Suppressor macrophage treated with lipopolysaccharide for 1 hour (primary cell): ENCODE measurements at regions not wholly inside any gene's neighbourhood (a gene's known extent, or its start where the extent isn't known, plus 50 kb on each side); places are given as distances from the start of the nearest gene placed in this dataset.
A peak's percentile ranks its signal among the peaks of the same experiment; 100 is the strongest.
"Not testable (repeated sequence)": the region's sequence is repeated elsewhere in the genome, so short reads cannot be mapped to it uniquely, and the experiment has no call there.

Experiments used
- DNase-seq, 3 donors: peaks; one replicate each; pipeline ENCODE4 v3.0.0-alpha.2; 2020 to 2022

GRCh38 chr1:239952348-239953308 lies 139.1 kb upstream of the FMN2 start:
- peak in 1 of 3 donors; percentile 42 for DNase-seq

- DNase-seq: no peak
These were observed 136.8 kb upstream of the FMN2 start for GRCh38 chr1:239954836-239955235.

GRCh38 chr1:239955431-239955830 lies 136.3 kb upstream of the FMN2 start:
- no peak for DNase-seq

GRCh38 chr1:239956263-239956662 lies 135.4 kb upstream of the FMN2 start:
- DNase-seq: no peak

- no peak for DNase-seq
These were observed 133.6 kb upstream of the FMN2 start for GRCh38 chr1:239958063-239958462.

GRCh38 chr1:239960366-239960765 lies 131.3 kb upstream of the FMN2 start:
- DNase-seq: no peak

- DNase-seq: no peak
These were observed 127.8 kb upstream of the FMN2 start for GRCh38 chr1:239963856-239964255.

GRCh38 chr1:239976130-239976968 lies 115.3 kb upstream of the FMN2 start:
- DNase-seq: peak; percentile 71 to 78 (median 75)

GRCh38 chr1:239977416-239977815 lies 114.3 kb upstream of the FMN2 start:
- no peak for DNase-seq

GRCh38 chr1:239979456-239979855 lies 112.2 kb upstream of the FMN2 start:
- DNase-seq: no peak

- no peak for DNase-seq
These were observed 108.9 kb upstream of the FMN2 start for GRCh38 chr1:239982762-239983161.

- no peak for DNase-seq
These were observed 106.6 kb upstream of the FMN2 start for GRCh38 chr1:239985044-239985443.

- DNase-seq: peak; percentile 66 to 82 (median 72)
These were observed 104.5 kb upstream of the FMN2 start for GRCh38 chr1:239987103-239987745.

GRCh38 chr1:239989990-239990389 lies 101.7 kb upstream of the FMN2 start:
- no peak for DNase-seq

- DNase-seq: not testable (repeated sequence)
These were observed 99.1 kb upstream of the FMN2 start for GRCh38 chr1:239992566-239992965.

- DNase-seq: no peak
These were observed 98.3 kb upstream of the FMN2 start for GRCh38 chr1:239993366-239993765.

GRCh38 chr1:239995281-239995680 lies 96.4 kb upstream of the FMN2 start:
- no peak for DNase-seq

GRCh38 chr1:239997160-239997514 lies 94.5 kb upstream of the FMN2 start:
- no peak for DNase-seq

GRCh38 chr1:239997515-239998311 lies 94.0 kb upstream of the FMN2 start:
- DNase-seq: peak; percentile 49 to 74 (median 59)

- no peak for DNase-seq
These were observed 93.4 kb upstream of the FMN2 start for GRCh38 chr1:239998312-239998649.

- peak in 2 of 3 donors; percentile 7 to 11 for DNase-seq
These were observed 92.5 kb upstream of the FMN2 start for GRCh38 chr1:239999170-239999569.

GRCh38 chr1:240000634-240001033 lies 91.0 kb upstream of the FMN2 start:
- DNase-seq: peak; percentile 60 to 90 (median 83)
